ENCODE measurements at regions not wholly inside any gene's neighbourhood (a gene's known extent, or its start where the extent isn't known, plus 50 kb on each side); places are given as distances from the start of the nearest gene placed in this dataset.

DNA sequence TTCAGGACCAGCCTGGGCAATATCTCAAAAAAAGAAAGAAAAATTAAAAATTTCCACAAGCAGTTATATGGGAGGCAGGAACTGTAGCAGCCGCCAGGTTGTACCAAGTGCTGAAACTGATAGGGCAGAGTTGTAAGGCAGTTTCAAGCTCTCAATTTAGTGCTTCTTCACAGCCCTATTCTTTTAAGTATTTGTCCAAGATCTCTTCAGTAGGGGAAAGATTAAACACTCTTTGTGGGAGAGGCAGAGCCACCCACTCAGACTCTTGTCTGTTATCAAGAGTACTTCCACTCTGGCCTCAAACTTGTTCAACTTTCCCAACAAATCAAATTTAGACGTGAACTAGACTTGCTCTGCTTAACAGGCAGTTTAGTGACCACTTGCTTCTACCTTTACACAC, 228.7 kb downstream of the REEP3 start:
- Histone ChIP-seq H3K9me3 (no peaks in the 10 kb centered on the region), H3K36me3 (ENCODE audit: control insufficient read depth, insufficient read depth, low read length) (no peaks in the 10 kb centered on the region), H3K4me3 (ENCODE audit: low read depth, low read length) (no peak overlapping the region), H3K27me3 (replicated peaks; ENCODE audit: control insufficient read depth, insufficient read depth, low read length) (no peaks in the 10 kb centered on the region), H3K4me1 (peaks cover 12% of the 10 kb centered on the region; the same call in 1 of the 2 replicates)
- TF ChIP-seq, protein P1, sequence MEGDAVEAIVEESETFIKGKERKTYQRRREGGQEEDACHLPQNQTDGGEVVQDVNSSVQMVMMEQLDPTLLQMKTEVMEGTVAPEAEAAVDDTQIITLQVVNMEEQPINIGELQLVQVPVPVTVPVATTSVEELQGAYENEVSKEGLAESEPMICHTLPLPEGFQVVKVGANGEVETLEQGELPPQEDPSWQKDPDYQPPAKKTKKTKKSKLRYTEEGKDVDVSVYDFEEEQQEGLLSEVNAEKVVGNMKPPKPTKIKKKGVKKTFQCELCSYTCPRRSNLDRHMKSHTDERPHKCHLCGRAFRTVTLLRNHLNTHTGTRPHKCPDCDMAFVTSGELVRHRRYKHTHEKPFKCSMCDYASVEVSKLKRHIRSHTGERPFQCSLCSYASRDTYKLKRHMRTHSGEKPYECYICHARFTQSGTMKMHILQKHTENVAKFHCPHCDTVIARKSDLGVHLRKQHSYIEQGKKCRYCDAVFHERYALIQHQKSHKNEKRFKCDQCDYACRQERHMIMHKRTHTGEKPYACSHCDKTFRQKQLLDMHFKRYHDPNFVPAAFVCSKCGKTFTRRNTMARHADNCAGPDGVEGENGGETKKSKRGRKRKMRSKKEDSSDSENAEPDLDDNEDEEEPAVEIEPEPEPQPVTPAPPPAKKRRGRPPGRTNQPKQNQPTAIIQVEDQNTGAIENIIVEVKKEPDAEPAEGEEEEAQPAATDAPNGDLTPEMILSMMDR (IDR thresholded peaks at IDR 0.05; ENCODE audit: insufficient read depth in 1 of 2, low read depth in 1 of 2, low read length in 1 of 2, severe bottlenecking in 1 of 2, unreplicated experiment in 1 of 2), result no peak
- peaks cover 12% of the 10 kb centered on the region for H3K4me1 Mint-ChIP-seq (ENCODE audit: low read depth, unreplicated experiment)
- BruUV-seq (replicated peaks), result no TSS peak
- no peaks in the 10 kb centered on the region for H3K9me3 Mint-ChIP-seq (ENCODE audit: unreplicated experiment)
- no peak overlapping the region for H3K27ac Mint-ChIP-seq (ENCODE audit: unreplicated experiment)
- ChIA-PET CTCF (no interaction called here), POLR2A (no interaction called here)
- no peak for DNase-seq
- H3K27me3 Mint-ChIP-seq (ENCODE audit: insufficient read depth, unreplicated experiment), result no peaks in the 10 kb centered on the region
- no peak overlapping the region for H3K4me3 Mint-ChIP-seq (ENCODE audit: unreplicated experiment)
- intact Hi-C loops (cut with micrococcal nuclease; ENCODE audit: unreplicated experiment), result no loop called here
- H3K36me3 Mint-ChIP-seq (ENCODE audit: insufficient read depth, unreplicated experiment), result no peaks in the 10 kb centered on the region

DNA sequence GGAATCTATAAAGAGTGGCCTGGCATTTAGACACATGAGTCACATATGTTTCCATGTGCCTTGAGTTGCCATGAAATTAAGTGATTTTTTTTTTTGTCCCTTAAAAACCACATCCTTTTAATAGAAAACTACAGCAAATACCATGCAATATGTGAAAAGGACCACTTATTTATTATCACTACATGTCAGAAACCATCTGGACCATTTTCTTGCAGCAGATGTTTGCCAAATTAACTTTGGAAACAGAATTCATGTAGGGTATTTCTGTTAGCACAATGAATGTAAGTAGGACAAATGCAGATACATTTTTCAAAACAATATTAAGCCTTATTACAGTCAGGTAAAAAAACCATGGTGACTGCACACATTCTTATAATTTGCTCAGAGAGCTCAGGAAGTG, 230.6 kb downstream of the REEP3 start:
- ChIA-PET POLR2A (no interaction called here), CTCF (no interaction called here)
- BruUV-seq (replicated peaks), result no TSS peak
- TF ChIP-seq, protein P1 (IDR thresholded peaks at IDR 0.05; ENCODE audit: insufficient read depth in 1 of 2, low read depth in 1 of 2, low read length in 1 of 2, severe bottlenecking in 1 of 2, unreplicated experiment in 1 of 2), result no peak
- H3K27ac Mint-ChIP-seq (ENCODE audit: unreplicated experiment), result no peak overlapping the region
- Histone ChIP-seq H3K4me1 (peaks cover 12% of the 10 kb centered on the region; the same call in 1 of the 2 replicates), H3K36me3 (ENCODE audit: control insufficient read depth, insufficient read depth, low read length) (no peaks in the 10 kb centered on the region), H3K27me3 (replicated peaks; ENCODE audit: control insufficient read depth, insufficient read depth, low read length) (no peaks in the 10 kb centered on the region), H3K4me3 (ENCODE audit: low read depth, low read length) (no peak overlapping the region), H3K9me3 (no peaks in the 10 kb centered on the region)
- intact Hi-C loops (cut with micrococcal nuclease; ENCODE audit: unreplicated experiment), result no loop called here
- no peak overlapping the region for H3K4me3 Mint-ChIP-seq (ENCODE audit: unreplicated experiment)
- DNase-seq, result no peak
- H3K4me1 Mint-ChIP-seq (ENCODE audit: low read depth, unreplicated experiment), result peaks cover 12% of the 10 kb centered on the region
- H3K9me3 Mint-ChIP-seq (ENCODE audit: unreplicated experiment), result no peaks in the 10 kb centered on the region
- H3K36me3 Mint-ChIP-seq (ENCODE audit: insufficient read depth, unreplicated experiment), result no peaks in the 10 kb centered on the region
- H3K27me3 Mint-ChIP-seq (ENCODE audit: insufficient read depth, unreplicated experiment), result no peaks in the 10 kb centered on the region

DNA sequence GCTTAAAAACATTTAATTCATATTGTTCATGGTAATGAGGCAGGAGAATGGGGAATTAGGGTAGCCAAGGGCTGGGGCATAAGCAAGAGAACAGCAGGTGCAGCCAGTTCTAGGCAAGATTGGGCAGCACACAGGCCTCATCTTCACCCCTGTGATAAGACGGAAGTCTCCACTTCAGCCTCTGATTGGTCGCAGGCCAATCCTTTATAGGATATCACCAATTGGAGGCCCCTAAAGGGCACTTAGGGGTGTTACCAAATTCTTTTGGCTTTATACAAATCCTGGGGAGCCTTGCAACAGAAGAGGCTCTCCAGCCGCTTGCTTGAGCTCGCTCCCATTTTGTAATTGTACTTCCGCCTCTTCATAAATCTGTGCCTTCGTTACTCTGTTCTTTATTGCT, 231.1 kb downstream of the REEP3 start:
- intact Hi-C loops (cut with micrococcal nuclease; ENCODE audit: unreplicated experiment), result no loop called here
- TF ChIP-seq, protein P1 (IDR thresholded peaks at IDR 0.05; ENCODE audit: insufficient read depth in 1 of 2, low read depth in 1 of 2, low read length in 1 of 2, severe bottlenecking in 1 of 2, unreplicated experiment in 1 of 2), result no peak
- Histone ChIP-seq H3K9me3 (no peaks in the 10 kb centered on the region), H3K4me1 (peaks cover 12% of the 10 kb centered on the region; the same call in 1 of the 2 replicates), H3K36me3 (ENCODE audit: control insufficient read depth, insufficient read depth, low read length) (no peaks in the 10 kb centered on the region), H3K4me3 (ENCODE audit: low read depth, low read length) (no peak overlapping the region), H3K27me3 (replicated peaks; ENCODE audit: control insufficient read depth, insufficient read depth, low read length) (no peaks in the 10 kb centered on the region)
- Mint-ChIP-seq H3K27me3 (ENCODE audit: insufficient read depth, unreplicated experiment) (no peaks in the 10 kb centered on the region), H3K27ac (ENCODE audit: unreplicated experiment) (no peak overlapping the region), H3K9me3 (ENCODE audit: unreplicated experiment) (no peaks in the 10 kb centered on the region), H3K4me1 (ENCODE audit: low read depth, unreplicated experiment) (peaks cover 12% of the 10 kb centered on the region), H3K4me3 (ENCODE audit: unreplicated experiment) (no peak overlapping the region), H3K36me3 (ENCODE audit: insufficient read depth, unreplicated experiment) (no peaks in the 10 kb centered on the region)
- CTCF ChIA-PET, result no interaction called here
- no TSS peak for BruUV-seq (replicated peaks)
- DNase-seq, result no peak
- POLR2A ChIA-PET, result no interaction called here

All from Caco-2 (cell line).